SH-SY5Y (cell line): ENCODE measurements at regions not wholly inside any gene's neighbourhood (a gene's known extent, or its start where the extent isn't known, plus 50 kb on each side); places are given as distances from the start of the nearest gene placed in this dataset.

Source experiments
- GATA2 ChIP-seq: IDR thresholded peaks from 2 replicates; pipeline ENCODE4 v1.6.1; 2011; ENCODE audit warnings: mild to moderate bottlenecking, low read depth, low read length
- GATA3 ChIP-seq: IDR thresholded peaks from 2 replicates; pipeline ENCODE4 v1.6.1; 2011; ENCODE audit warnings: low read depth, mild to moderate bottlenecking, low read length, moderate library complexity

DNA sequence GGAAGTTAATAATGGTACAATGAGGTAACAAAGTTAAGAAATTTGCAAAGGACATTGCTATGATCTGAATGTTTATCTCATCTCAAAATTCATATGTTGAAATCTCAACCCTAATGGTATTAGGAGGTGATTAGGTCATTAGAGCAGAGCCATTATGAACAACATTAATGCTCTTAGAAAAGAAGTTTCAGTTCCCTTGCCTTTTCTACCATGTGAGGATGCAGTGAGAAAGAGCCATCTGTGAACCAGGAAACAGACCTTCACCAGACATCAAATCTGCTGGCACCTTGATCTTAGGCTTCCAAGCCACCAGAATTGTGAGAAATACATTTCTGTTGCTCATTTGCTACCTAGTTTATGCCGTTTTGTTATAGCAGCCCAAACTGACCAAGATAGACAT lies 757.6 kb downstream of the NR4A2 start:
- TF ChIP-seq GATA2 (no peak), GATA3 (no peak)
